GM18867 (cell line): ENCODE measurements at regions not wholly inside any gene's neighbourhood (a gene's known extent, or its start where the extent isn't known, plus 50 kb on each side); places are given as distances from the start of the nearest gene placed in this dataset.
"Not testable (repeated sequence)": the region's sequence is repeated elsewhere in the genome, so short reads cannot be mapped to it uniquely, and the experiment has no call there.

Experiments
- ATAC-seq: cut with Tn5 transposase; IDR thresholded peaks from one replicate; pipeline ENCODE4 v1.9.1; 2021; ENCODE audit warnings: mild to moderate bottlenecking, moderate library complexity; ENCODE audit not compliant: unreplicated experiment

DNA sequence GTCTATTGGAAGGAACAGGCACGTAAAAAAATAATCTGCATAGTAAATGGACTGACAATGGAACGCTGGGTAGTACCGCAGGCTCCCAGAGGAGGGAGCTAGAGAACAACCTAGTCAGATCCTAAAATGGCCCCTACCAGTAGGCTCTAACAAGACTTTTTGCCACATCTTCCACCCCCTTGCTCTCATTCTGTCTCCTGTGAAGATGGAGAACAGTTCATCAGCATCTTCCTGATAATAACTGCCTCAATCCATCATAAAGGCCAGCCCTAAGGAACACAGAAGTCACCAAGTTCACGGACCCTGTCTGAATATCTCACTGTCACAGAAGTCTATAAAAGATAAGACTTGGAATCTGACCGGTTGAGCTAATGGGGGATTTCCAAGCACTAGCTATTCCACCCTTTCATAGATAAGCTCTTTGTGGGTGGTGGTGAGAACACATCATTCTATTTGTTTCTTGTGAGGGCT is 133.4 kb downstream of the SLC1A3 start:
- ATAC-seq = peak; percentile 66

- no peak for ATAC-seq
Observed at GRCh38 chr5:36740259-36740898, 134.0 kb downstream of the SLC1A3 start.

GRCh38 chr5:36741128-36741527 is 134.7 kb downstream of the SLC1A3 start:
- ATAC-seq = no peak

DNA sequence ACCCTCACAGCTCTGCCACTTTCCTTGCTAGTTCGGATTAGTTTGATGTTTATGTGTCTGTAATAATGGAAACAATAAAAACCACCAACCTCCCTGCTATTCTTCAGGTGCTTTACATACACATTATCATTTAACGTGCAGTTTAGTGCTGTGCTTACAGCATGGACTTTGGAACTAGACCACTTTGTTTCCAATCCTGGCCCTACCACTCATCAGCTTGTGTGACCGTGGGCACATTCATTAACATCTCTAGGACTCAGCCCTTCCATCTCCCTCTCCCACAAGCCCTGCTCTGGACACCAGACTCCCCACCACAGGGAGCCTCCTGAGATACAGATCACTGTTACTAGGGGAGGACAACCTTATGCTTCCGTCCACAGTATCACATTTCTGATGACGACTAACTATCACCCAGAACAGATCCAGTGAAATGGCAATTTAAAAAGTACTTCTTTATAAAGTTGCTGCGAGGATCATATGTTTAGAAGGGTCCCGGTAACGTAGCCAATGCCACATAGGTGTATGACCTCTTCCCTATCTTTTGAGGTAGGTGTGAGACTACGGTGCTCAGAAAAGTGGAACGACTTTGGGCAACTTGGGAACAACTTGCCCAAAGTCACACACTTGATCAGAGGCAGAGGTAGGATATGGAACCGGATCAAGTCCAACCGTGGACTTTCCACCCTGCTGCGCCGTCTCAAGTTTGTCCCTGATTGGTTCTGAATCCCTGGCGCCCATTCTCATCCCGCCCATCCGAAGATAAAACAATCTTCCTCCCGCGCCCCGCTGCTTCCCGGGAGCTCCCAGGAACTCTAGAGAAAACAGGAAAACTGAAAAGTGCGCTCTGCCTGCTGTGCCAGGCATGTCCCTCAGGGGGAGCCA is 132.4 kb upstream of the NIPBL start:
- ATAC-seq = peak; percentile 6

DNA sequence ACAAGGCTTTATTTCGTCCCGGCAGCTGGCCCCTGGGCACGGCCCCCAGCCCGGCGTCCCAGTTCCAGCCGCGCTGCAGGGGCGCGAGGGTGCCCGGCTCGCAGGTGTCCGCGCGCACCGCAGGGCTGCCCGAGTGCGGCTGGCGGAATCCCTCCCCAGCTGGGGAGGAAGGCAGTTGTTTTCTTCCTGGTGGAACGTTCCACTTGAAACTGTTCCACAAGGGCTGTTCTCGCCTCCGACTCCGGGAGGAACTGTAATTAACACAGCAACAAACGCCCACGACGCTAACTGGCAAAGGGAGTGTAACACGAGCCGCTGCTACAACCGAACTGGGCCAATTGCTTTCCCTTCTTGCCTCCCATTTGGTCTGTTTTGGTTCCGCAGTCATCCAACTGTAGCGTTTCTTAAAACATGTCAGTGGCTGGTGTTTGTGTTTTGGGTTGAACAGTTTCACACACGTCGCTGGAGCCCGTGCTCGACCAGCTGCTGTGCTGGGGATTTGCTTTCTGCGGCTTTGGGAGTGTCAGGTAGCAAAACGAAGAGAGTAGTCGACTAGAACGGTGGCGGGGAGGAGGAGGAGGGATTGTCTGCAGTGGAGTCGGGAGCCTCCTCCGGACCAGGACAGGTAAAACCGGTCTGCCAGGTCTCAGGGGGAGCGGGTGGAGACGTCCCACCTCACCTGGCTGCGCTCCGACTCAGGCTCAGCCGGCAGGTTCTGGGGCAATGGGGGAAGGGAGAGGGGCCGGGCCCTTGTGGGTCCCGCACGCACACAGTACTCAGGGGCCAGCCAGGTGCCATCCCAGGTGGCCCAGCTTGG is 131.6 kb upstream of the NIPBL start:
- ATAC-seq = peak; percentile 80

DNA sequence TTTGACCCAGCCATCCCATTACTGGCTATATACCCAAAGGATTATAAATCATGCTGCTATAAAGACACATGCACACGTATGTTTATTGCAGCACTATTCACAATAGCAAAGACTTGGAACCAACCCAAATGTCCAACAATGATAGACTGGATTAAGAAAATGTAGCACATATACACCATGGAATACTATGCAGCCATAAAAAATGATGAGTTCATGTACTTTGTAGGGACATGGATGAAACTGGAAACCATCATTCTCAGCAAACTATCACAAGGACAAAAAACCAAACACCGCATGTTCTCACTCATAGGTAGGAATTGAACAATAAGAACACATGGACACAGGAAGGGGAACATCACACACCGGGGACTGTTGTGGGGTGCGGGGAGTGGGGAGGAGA is 128.8 kb upstream of the NIPBL start:
- ATAC-seq = not testable (repeated sequence)

GRCh38 chr5:36751886-36752285 is 124.7 kb upstream of the NIPBL start:
- no peak for ATAC-seq

DNA sequence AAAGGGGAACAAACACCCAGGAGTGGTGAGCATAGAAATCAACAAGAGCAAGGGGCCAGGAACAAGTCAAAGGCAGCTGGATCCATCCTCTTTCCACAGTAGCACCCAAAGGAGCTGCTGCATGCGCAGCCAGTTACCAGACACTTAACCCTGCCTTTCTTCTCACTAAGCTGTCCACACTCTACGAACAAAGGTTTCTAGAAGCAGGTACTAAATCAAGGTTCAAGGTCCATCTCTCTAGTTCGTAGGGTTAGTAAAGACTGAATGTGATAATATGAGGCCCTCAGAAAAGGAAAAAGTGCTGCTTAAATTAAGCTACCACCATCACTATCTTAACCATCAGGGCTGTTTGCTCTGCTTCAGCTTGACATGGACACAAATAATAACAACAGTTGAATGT is 121.2 kb upstream of the NIPBL start:
- ATAC-seq = no peak

DNA sequence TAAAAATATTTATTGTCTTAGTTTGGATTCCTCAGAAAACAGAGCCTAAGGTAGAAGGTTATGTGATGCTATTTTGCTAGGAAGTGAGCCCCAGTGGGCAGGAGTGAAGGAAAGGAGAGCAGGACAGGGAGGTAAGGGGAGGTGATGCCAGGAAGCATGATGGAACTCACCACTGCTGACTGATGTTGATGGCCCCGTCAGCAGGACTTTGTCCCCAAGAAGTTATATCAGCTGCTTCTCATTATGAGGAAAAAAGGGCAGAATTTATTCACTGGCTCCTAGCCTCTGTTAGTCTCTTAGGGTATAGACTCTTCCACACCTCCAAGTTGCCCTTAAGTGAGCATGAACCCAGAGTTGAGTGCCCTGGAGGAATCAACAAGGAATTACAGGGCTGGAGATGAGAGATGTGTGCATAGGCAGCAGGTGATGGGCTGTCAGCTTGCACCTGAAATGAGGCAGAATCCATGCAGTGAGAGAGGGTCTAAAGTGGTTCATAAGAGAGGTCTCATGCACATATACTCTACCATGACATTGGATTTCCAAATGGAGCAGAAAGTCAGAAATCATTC is 120.6 kb upstream of the NIPBL start:
- ATAC-seq = no peak

DNA sequence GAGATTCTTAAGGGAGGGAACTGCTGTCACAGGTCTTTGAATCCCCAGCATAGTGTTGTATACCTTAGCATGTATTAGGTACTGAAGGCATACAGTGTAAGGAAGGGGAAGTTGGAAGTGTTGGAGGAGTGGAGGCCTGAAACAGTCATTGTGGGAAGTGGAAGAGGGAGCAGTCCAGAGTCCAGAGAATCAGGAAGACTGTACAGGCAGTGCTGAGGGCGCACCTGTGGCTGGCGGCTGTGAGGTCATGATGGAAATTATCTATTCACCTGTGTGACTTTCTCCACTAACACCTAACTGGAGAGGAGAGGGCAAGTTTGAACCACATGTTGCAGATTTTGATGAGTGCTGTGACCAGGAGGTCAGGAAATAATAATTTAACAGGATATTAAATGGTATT is 119.7 kb upstream of the NIPBL start:
- no peak for ATAC-seq

GRCh38 chr5:36759117-36759516 is 117.5 kb upstream of the NIPBL start:
- ATAC-seq = no peak

DNA sequence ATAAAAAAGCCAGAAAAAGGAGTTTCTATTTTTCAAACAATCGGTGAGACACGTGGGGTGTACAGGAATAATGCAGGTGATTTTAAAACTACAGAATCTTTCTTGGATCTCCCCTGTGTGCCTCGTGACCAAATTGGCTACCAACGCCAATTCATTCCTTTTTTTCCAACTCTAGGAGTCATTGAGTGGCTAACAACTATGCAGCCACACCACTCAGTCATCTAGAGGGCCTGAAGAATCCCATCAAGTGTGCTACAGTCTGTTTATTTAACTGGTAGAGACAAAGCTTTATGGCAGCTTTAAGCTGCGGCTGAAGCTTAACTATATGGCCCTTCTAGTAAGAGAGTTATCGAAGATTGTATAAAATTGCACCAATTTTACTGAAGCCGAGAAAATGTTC is 113.1 kb upstream of the NIPBL start:
- no peak for ATAC-seq

DNA sequence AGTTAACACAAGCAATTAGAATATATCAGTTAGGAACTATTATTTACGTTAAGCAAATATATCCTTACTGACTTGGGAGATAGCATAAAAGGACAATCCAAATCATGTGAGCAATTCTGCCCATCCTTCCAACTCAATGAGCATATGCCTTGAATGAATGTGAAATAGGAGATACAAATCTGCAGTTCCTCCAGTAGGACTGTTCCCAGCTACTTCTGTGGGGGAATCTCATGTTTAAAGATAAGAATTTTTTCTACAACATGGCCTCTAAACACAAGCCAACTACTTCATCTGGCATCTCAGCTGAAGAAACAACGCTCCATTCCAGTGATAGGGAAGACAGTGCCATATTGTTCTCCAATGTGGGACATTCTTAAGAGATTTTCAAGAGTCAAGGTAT is 110.7 kb upstream of the NIPBL start:
- no peak for ATAC-seq

DNA sequence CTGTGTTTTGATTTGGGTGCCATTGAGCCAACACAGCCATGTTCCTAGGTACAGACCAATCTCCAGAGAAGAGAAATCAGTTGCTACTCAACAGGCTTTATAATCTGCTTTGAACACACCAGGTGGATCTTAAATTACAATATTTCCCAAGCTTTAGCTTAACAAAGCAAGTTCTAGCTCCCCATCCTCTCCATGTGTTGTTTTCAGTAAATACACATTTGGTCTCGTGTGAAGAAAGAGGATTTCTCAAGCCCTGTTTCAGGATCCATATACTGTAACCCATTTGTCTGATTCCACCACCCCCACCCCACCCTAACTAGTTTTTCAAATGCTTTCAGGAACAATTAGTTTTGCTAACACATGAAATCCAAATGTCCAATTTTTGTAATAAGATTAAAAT is 109.6 kb upstream of the NIPBL start:
- ATAC-seq = no peak

DNA sequence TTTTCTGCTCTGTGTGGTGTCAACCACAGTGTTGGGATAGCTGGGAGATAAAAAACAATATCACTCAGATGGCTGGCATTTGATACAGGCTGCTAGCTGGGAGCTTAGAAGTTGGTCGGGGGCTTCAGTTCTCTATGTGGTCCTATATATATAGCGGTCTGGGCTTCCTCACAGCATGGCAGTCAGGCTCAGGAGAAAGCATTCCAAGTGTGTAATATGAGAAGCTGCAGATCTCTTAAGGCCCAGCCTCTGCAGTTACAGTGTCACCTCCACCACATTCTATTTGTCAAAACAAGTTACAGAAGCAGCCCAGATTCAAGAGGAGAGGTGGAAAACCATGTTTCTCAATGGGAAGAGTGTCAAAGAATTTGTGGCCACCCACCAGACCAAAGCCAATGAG is 108.1 kb upstream of the NIPBL start:
- ATAC-seq = no peak

- ATAC-seq = no peak
Observed at GRCh38 chr5:36769129-36769770, 107.3 kb upstream of the NIPBL start.

GRCh38 chr5:36770125-36770524 is 106.4 kb upstream of the NIPBL start:
- ATAC-seq = no peak

GRCh38 chr5:36772276-36773140 is 104.1 kb upstream of the NIPBL start:
- no peak for ATAC-seq

DNA sequence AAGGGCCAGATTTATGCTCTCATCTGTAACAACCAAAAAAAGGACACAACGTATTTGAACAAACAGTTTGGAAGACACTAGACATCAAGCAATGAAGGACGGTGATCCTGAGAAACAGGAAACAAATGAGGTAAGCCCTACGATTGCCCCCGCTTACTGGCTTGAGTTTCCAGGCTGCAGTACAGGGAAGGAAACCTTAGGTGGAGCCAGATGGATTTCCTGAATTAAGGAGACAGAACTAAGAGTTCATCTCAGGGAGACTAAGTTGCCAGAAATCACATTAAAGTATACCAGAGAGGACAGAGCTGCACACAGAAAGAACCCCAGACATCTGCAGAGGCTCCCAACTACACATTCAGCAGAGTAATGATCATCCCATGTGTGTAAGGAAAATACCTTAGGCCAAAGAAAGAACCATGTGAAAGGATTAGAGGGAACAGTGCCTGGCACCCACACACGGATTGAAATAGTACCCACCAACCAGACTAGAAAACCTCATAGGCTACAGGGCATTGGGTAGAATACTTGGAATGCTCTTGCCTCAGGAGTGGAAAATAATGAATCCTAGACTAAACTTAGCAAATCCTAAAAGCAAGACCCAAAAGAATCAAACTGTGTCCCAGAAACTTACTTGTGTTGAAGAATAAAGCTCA is 99.3 kb upstream of the NIPBL start:
- no peak for ATAC-seq
